ENCODE measurements at regions not wholly inside any gene's neighbourhood (a gene's known extent, or its start where the extent isn't known, plus 50 kb on each side); places are given as distances from the start of the nearest gene placed in this dataset.
"Not testable (repeated sequence)": the region's sequence is repeated elsewhere in the genome, so short reads cannot be mapped to it uniquely, and the experiment has no call there.

DNA sequence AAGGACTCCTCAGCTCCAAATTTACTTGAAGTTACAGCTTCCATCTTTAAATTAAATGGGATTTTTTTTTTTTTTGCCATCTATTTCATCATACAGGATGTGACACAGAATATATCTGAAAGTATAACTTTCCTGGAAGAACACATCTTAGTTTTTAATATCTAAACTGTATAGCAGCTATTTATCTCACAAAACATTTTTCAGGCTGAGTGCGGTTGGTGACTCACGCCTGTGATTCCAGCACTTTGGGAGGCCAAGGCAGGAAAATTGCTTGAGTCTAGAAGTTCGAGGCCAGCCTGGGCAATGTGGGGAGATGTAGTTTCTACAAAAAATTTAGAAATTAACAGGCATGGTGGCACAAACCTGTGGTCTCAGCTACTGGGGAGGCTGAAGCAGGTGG is 142.3 kb upstream of the KCNJ18 start:
- TF ChIP-seq, protein P1, sequence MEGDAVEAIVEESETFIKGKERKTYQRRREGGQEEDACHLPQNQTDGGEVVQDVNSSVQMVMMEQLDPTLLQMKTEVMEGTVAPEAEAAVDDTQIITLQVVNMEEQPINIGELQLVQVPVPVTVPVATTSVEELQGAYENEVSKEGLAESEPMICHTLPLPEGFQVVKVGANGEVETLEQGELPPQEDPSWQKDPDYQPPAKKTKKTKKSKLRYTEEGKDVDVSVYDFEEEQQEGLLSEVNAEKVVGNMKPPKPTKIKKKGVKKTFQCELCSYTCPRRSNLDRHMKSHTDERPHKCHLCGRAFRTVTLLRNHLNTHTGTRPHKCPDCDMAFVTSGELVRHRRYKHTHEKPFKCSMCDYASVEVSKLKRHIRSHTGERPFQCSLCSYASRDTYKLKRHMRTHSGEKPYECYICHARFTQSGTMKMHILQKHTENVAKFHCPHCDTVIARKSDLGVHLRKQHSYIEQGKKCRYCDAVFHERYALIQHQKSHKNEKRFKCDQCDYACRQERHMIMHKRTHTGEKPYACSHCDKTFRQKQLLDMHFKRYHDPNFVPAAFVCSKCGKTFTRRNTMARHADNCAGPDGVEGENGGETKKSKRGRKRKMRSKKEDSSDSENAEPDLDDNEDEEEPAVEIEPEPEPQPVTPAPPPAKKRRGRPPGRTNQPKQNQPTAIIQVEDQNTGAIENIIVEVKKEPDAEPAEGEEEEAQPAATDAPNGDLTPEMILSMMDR (IDR thresholded peaks at IDR 0.05), result not testable (repeated sequence)
- TF ChIP-seq POLR2A (IDR thresholded peaks at IDR 0.05), result not testable (repeated sequence)

Data from uterus (tissue), 2 donors.